Transverse colon (tissue), 4 donors: ENCODE measurements at regions not wholly inside any gene's neighbourhood (a gene's known extent, or its start where the extent isn't known, plus 50 kb on each side); places are given as distances from the start of the nearest gene placed in this dataset.

Experiments used
- DNase-seq: peaks from one replicate; pipeline ENCODE4 v3.0.0-alpha.2; 2019
- H3K27ac ChIP-seq, 4 donors: fragments of 200-600 bp; sonication (generic); 2 replicates each; pipeline ENCODE4 v1.5.1; 2016 to 2018; ENCODE audit warnings: inconsistent platforms in 4 of 4
- H3K27me3 ChIP-seq: fragments of 200-600 bp; sonication (generic); 2 replicates; pipeline ENCODE4 v1.5.1; 2017; ENCODE audit warnings: inconsistent platforms
- H3K36me3 ChIP-seq, 4 donors: fragments of 200-600 bp; sonication (generic); 2 replicates each; pipeline ENCODE4 v1.5.1; 2017 to 2019; ENCODE audit warnings: inconsistent platforms in 4 of 4
- H3K4me1 ChIP-seq, 4 donors: fragments of 200-600 bp; sonication (generic); 2 replicates each; pipeline ENCODE4 v1.5.1; 2017 to 2020; ENCODE audit warnings: inconsistent platforms in 4 of 4
- H3K4me3 ChIP-seq, 4 donors: fragments of 200-600 bp; sonication (generic); 1 replicate in 1 of 4; 2 replicates in 3 of 4; pipeline versions ENCODE4 v1.5.1 to v1.6.1; 2017 to 2019; ENCODE audit warnings: inconsistent platforms in 4 of 4
- H3K9me3 ChIP-seq, 2 donors: fragments of 200-600 bp; sonication (generic); 2 replicates each; pipeline ENCODE4 v1.5.1; 2017 to 2019; ENCODE audit warnings: inconsistent platforms in 2 of 2
- CTCF ChIP-seq, 5 experiments: fragments of 200-600 bp in 3 of 5; fragments of 450-650 bp in 2 of 5; sonication (generic) in 3 of 5; IDR thresholded peaks; 1 replicate in 2 of 5; 2 replicates in 3 of 5; pipeline ENCODE4 v1.5.1; 2016 to 2017; ENCODE audit warnings: antibody characterized with exemption in 5 of 5, inconsistent platforms in 3 of 5, mild to moderate bottlenecking in 2 of 5, moderate library complexity in 1 of 5
- EP300 ChIP-seq: sonication (generic); formaldehyde crosslinking; IDR thresholded peaks from one replicate; pipeline ENCODE4 v1.6.1; 2017; ENCODE audit warnings: antibody characterized with exemption, low read depth
- POLR2A ChIP-seq: fragments of 450-650 bp; IDR thresholded peaks from one replicate; pipeline ENCODE4 v1.6.1; 2016; ENCODE audit warnings: antibody characterized with exemption, mild to moderate bottlenecking, moderate library complexity
- POLR2AphosphoS5 ChIP-seq, 3 donors: sonication (generic); formaldehyde crosslinking; IDR thresholded peaks; one replicate each; pipeline ENCODE4 v1.6.1; 2016; ENCODE audit warnings: antibody characterized with exemption in 3 of 3
- WGBS, 2 donors: methylation state at CpG; one replicate each; pipeline ENCODE4 v1.1.5; 2018; ENCODE audit warnings: low coverage in 1 of 2; 5-methylcytosine and 5-hydroxymethylcytosine counted together
- in situ Hi-C, 4 donors: fragments of 200-750 bp; cut with MboI; loops; one replicate each; pipeline versions ENCODE4 v1.15.0 to v1.15.1; 2017; ENCODE audit warnings: low sequenced_read_pairs in 3 of 4, low pct_ligation_motif_present in 1 of 4, low pct_unique_long_range_greater_than_20kb in 1 of 4
- intact Hi-C: fragments of 100-400 bp; cut with DNase I; formaldehyde crosslinking; loops from one replicate; pipeline ENCODE4 v1.15.1; 2023; ENCODE audit warnings: low total_unique reads

DNA sequence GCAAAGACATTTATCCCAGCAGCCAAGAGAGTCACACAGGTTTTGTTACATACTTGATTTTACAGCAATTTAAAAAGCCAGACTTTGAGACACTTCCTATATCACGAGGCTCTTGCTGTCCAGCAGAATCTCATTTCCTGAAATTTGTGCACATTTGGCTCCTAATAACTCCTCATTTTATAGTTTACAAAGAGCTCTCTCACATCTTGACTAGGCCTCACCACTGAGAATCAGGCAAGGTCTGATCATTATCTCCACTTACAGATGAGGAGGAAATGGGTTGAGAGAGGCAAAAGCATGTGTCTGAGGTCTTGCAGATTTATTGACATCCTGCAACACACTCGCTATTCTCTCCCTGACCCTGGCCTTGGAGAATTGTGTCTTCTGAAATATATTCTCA, 426.8 kb downstream of the MAFB start:
- H3K4me1 ChIP-seq, result no peaks in the 10 kb centered on the region
- 53 to 73% methylated on average over 2 of the region's 2 CpGs for WGBS, 2 donors
- H3K4me3 ChIP-seq, result no peak overlapping the region
- no peaks in the 10 kb centered on the region for H3K9me3 ChIP-seq
- no peaks in the 10 kb centered on the region for H3K36me3 ChIP-seq
- H3K27me3 ChIP-seq, result no peaks in the 10 kb centered on the region
- intact Hi-C loops, result no loop called here
- no peak for DNase-seq
- no peak overlapping the region for H3K27ac ChIP-seq
- in situ Hi-C loops, result loop anchor here in 3 of 4 donors (10.0 kb wide), 2 partner anchors 57 to 433 kb away; no protein-coding TSS in a partner anchor
- no peak for TF ChIP-seq CTCF (IDR thresholded peaks at IDR 0.05)

DNA sequence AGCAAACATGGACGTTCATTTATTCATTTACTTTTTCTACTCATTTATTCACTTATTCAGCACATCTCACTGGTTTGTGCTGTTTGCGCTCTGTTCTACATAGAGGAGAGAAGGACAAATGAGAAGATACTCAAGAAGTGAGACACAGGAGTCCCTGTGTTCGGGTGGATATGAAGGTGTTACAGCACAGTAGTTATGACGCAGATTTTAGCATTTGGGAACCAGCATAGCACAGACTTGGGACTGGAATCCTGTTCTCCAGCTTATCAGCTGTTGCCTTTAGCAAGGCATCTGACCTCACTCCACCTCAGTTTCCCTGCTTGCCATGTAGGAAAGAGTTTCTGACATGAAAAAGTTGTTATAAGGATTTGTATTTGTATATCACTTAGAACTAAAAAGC, 430.1 kb downstream of the MAFB start:
- WGBS, 2 donors, result 53 to 67% methylated on average over 3 to 4 of the region's 4 CpGs
- H3K4me1 ChIP-seq, result no peaks in the 10 kb centered on the region
- no peak overlapping the region for H3K27ac ChIP-seq
- intact Hi-C loops (no loop called here), in situ Hi-C loops (no loop called here)
- DNase-seq, result no peak
- no peaks in the 10 kb centered on the region for H3K9me3 ChIP-seq
- H3K4me3 ChIP-seq, result no peak overlapping the region
- no peaks in the 10 kb centered on the region for H3K27me3 ChIP-seq
- TF ChIP-seq EP300 (no peak), POLR2A (no peak), CTCF (IDR thresholded peaks at IDR 0.05) (no peak), POLR2AphosphoS5 (IDR thresholded peaks at IDR 0.05) (no peak)
- H3K36me3 ChIP-seq, result no peaks in the 10 kb centered on the region

DNA sequence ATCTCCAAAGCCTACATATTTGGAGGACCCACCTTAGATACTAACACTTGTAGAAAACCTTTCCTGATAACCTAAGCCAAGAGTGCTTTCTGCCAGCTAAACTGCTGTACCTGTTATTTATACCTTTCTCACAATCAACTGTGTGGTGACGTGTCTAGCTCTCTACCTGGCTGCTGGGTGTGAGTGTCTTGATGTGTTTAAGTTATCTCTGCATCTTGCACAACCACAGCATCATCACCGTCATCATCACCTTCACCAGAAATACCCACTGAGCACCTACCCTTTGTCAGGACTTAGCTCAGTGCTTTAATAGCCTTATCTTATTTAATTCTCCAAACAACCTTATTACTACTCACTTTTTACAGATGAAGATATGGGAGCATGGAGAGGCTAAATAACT, 431.3 kb downstream of the MAFB start:
- Histone ChIP-seq H3K27me3 (no peaks in the 10 kb centered on the region), H3K36me3 (no peaks in the 10 kb centered on the region), H3K27ac (no peak overlapping the region), H3K9me3 (no peaks in the 10 kb centered on the region), H3K4me1 (no peaks in the 10 kb centered on the region), H3K4me3 (no peak overlapping the region)
- TF ChIP-seq CTCF (IDR thresholded peaks at IDR 0.05) (no peak), EP300 (no peak)
- WGBS, 2 donors, result 60 to 86% methylated on average over 2 of the region's 2 CpGs
- DNase-seq, result no peak
- in situ Hi-C loops, result no loop called here
- intact Hi-C loops, result no loop called here

GRCh38 chr20:40255365-40255764, 433.7 kb downstream of the MAFB start:
- 40 to 44% methylated on average over 1 of the region's 1 CpG for WGBS, 2 donors
- intact Hi-C loops, result no loop called here
- in situ Hi-C loops, result no loop called here
- no peak overlapping the region for H3K4me3 ChIP-seq
- no peaks in the 10 kb centered on the region for H3K27me3 ChIP-seq
- no peaks in the 10 kb centered on the region for H3K36me3 ChIP-seq
- H3K9me3 ChIP-seq, result no peaks in the 10 kb centered on the region
- TF ChIP-seq POLR2A (no peak), EP300 (no peak), CTCF (IDR thresholded peaks at IDR 0.05) (no peak), POLR2AphosphoS5 (IDR thresholded peaks at IDR 0.05) (no peak)
- H3K4me1 ChIP-seq, result no peaks in the 10 kb centered on the region
- no peak overlapping the region for H3K27ac ChIP-seq
- no peak for DNase-seq
